DMS79 treated with DMSO at 0.1 percent for 48 hours (cell line): ENCODE measurements at regions not wholly inside any gene's neighbourhood (a gene's known extent, or its start where the extent isn't known, plus 50 kb on each side); places are given as distances from the start of the nearest gene placed in this dataset.

Experiments used
- DNase-seq: peaks from one replicate; lab custom pipeline; 2025; lab: John Stamatoyannopoulos, UW

DNA sequence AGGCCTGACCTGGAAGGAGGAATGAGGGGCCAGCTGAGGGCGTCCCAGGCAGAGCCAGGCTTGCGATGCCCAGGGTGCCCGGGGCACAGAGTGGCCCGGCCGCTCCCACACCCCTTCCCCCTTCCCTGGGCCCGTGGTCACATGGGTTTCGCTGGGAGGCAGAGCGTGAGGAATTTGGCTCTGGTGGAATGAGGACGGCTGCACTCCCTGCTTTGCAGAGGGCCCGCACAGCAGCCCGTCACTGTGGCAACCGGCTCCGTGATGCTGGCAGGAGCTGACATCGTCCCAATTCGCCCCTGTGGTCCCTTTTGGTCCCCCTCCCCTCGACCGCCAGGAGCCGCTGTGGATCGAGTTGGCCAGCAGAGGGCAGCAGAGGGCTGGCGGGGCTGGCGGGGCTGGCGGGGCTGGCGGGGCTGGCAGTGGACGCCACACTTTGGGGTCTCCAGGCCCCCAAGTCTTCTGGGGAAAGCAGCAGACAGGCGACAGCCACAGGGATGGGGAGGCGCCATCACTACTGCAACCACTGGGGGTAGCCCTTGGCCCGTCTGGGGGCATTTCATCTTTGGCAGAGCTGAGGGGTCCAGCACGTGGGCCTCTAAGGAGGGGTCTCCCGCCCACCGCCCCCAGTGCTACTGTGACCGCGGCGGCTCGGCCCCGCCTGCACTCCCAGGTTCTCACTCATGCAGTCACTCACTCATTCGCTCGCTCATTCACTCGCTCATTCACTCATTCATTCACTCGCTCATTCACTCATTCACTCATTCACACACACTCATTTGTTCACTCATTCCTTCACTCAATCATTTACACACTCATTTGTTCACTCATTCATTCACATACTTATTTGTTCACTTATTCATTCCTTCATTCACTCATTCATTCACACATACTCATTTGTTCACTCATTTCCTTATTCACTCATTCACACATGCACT is 49.7 kb upstream of the BHLHE23 start:
- DNase-seq = peak; percentile 34
